SH-SY5Y (cell line): ENCODE measurements at regions not wholly inside any gene's neighbourhood (a gene's known extent, or its start where the extent isn't known, plus 50 kb on each side); places are given as distances from the start of the nearest gene placed in this dataset.

Experiments
- GATA2 ChIP-seq: IDR thresholded peaks from 2 replicates; pipeline ENCODE4 v1.6.1; 2011; ENCODE audit warnings: mild to moderate bottlenecking, low read depth, low read length
- GATA3 ChIP-seq: IDR thresholded peaks from 2 replicates; pipeline ENCODE4 v1.6.1; 2011; ENCODE audit warnings: low read depth, mild to moderate bottlenecking, low read length, moderate library complexity

DNA sequence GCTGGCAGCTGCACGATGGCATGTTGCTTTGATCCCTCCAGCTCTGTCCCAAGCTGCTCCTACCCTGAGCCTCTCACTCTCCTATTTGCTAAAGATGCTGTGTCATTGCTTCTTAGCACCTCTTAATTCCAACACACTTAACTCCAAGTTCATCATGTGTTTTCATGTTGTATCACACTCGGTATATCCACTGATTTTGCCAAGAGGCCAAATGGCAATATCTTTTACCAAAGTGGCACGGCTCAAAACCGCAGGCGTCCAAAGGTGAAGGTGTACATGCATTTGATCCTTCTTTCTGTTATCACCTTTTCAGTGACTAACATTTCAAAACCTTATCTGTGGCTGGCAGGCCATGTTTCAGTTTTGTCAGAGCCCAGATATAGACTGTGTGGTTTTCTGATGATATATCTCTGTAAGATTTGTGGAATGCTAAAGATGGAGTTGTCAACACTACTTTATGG, 217.0 kb downstream of the TBX18 start:
- TF ChIP-seq GATA2 (no peak), GATA3 (no peak)

DNA sequence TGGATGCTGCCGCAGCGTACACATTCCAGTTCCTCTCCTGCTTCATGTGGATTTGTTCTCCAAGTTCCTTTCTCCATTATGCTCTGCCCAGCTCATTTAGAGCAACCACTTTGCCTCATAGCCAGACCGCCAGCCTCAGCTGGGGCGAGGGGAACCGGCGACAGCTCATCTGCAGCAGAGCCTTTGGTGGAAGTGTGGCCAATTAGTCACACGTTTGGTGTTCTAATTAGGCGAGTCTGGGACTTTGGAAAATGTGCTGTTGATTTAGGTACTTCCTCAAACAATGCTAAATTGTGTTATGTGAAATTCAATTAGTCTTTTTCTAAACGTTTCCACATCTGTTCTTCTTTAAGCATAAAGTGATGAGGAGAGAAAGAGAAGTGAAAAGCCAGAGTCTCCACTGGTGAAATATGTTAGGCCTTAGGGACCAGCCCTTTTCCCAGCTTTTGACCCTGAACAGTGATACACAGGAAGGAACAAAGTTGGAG, 217.9 kb downstream of the TBX18 start:
- no peak for TF ChIP-seq GATA2
- no peak for TF ChIP-seq GATA3

- TF ChIP-seq GATA2 (no peak), GATA3 (no peak)
Measured at GRCh38 chr6:84539122-84539856, 225.1 kb downstream of the TBX18 start.

DNA sequence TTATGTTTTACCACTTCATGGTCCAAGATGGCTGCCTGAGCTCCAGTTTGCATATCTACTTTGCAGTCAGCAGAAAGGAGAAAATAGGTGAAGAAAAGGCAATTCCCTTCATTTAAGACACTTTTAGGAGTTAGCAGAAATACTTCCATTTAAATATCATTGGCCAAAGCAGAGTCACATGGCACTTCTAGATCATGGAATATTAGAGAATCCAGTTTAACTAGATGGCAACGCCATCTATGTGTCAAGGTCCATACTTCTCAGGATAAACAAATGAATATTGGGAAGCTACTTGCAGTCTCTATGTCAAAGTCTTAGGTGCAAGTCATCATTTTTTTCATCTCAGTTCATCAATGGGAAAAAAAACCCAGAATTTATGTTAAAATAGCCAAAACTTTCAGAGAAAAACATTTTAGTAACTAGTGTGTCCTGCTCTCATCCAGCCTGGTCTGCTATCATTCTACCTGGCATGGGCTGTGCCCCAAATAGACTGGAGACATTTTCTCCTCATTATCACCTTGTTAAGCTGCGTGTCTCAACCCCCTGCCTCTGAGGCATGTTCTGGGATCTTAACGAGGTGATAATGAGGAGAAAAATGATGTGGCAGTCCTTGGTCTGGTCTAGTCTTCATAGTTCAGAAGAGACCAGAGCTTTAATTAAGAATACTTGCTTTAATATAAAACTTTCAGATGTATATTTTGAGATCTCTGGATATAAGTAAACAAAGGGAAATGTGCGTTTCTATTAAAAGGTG, 227.3 kb downstream of the TBX18 start:
- TF ChIP-seq GATA2 (no peak), GATA3 (no peak)

DNA sequence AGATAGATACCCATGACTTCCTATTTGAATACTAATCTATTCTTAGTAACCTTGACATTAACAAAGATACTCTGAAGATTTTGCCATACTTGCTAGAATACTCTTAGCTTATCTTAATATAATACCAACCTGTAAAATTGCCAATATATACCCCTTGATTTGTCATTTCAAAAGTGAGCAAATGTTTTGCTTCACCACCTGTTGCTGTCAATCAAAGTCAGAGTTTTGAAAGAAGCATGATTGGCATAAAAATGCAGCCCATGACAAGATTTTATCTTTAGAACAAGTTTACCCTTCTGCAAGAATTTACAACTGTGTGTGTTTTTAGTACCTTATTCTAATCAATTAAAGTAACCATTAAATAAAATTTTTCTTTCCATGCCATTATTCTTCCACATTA, 236.2 kb downstream of the TBX18 start:
- TF ChIP-seq GATA2 (no peak), GATA3 (no peak)

DNA sequence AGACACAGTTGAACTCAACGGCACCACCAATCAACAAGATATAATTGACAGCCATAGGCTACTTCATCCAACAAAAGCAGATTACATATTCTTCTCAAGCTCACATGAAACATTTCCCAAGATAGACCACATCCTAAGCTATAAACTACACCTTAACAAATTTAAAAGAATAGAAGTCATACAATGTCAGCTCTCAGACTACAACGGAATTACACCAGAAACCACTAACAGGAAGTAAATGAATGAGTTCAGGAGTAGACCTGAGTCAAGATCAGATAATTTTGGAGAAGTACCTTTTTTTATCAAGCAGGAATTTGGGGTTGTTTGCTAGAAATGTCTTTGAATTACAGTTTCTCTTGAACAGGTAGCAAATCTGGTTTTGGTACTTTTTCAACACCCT, 237.8 kb downstream of the TBX18 start:
- TF ChIP-seq GATA3 (no peak), GATA2 (no peak)

DNA sequence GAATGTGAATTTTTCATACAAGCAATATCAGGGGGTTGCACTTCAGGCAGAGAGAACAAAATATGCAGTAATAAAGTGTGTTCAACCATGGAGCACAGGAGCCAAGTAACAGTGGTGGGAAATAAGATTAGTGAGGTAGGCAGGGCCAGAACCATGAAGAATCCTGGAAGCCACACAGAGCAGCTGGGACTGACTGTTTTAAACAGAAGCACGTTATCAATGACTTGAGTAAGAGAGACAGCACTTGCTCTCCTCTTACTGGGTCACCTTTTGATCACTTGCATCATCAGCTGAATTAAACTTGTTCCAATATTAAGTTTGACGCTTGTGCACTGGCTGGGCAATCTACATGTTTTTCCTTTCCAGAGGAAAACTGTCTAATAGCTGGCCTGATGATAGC, 238.5 kb downstream of the TBX18 start:
- TF ChIP-seq GATA3 = no peak
- TF ChIP-seq GATA2 = no peak

DNA sequence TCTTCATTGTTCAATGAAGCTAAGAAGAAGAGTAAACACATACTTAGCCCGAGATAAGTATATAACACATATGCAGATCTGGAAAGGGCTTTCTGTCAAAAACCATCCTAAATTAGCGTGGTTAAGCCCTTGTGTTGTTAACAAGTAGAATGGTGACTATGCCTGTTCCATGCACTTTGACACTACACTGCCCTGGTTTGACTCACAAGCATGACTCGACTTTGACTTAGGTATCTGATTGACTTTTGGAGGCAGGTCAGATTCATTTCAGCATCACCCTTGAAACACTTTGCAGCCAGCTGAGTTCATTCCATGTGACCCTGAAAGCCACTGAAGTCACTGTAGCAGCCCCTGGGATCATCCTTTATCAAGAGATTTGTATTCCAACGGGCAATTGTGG, 239.8 kb downstream of the TBX18 start:
- TF ChIP-seq GATA3 = no peak
- TF ChIP-seq GATA2 = no peak

GRCh38 chr6:84522135-84522549, 242.3 kb downstream of the TBX18 start:
- TF ChIP-seq GATA3 (no peak), GATA2 (no peak)

DNA sequence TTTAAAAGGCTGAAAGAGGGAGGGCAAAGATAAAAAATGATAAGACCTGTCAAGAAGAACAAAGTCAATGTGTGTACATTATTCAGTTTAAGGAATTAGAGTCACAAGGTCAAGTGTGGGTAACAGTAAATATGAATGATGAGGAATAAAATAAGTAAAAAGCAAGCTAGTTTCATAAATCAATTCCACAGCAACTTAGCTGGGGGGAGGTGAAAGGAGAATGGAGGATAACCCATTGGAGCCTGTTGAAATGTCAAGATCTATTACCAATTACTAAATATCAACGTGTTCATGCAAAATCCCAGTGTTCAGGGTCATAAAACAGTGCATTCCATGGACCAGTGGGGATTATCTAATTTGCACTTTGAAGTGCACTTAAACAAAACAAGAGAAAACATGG, 242.9 kb downstream of the TBX18 start:
- no peak for TF ChIP-seq GATA2
- no peak for TF ChIP-seq GATA3

DNA sequence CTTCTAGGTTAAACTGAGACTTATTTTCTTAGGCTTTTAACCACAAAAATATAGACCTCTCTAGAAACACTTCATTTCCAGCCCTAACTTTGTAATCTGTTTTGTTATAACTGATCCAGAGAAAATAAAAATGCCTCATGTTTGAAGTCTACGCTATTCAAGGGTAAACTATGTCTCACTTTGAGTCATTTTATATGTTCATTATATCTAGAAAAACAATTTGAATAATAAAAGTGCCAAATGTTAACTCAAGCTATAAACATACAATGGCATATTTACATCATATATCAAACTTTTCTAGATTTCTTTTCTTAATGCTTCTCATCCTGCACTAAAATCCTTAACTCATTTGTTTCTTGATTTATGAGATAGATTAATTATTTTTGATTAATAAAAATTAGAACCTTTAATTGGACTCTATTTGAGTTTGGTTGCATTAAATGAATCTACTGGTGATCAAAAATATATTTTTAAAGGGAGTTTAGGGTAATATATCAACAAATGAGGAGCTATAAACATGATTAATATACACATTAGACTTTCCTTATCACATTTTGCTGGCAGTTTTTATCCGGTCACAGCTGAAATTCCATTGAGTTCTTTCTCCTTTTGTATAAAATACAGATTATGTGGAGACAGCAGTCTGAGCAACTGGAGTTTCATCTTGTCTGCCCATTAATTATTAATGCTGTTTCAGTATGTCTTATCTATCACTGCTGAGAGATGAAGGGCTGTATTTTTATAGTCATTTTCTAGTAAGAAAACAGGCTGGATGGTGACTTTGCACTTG, 246.5 kb downstream of the TBX18 start:
- TF ChIP-seq GATA2 (no peak), GATA3 (no peak)

DNA sequence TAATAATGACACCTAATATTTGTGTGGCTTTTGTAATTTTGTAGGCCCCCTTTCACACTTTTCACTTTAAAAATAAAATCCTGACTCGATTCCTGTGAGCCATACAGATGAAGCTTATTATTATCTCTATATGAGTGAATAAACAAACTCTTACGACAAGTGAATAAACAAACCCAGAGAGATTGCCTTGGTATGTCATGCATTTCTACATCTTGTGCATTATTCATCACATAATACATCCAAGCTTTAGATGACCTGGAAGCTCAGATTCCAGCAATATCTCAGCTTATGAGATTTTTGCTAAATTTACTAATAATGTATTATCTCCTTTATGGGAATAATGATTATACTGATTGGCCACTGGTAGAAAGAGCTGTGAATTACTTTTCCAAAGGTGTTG, 248.2 kb downstream of the TBX18 start:
- no peak for TF ChIP-seq GATA2
- TF ChIP-seq GATA3 = no peak

GRCh38 chr6:84515067-84515466, 249.3 kb downstream of the TBX18 start:
- no peak for TF ChIP-seq GATA2
- no peak for TF ChIP-seq GATA3
